Right ventricle myocardium superior (tissue), 1 donor: ENCODE measurements at regions not wholly inside any gene's neighbourhood (a gene's known extent, or its start where the extent isn't known, plus 50 kb on each side); places are given as distances from the start of the nearest gene placed in this dataset.
A peak's percentile ranks its signal among the peaks of the same experiment; 100 is the strongest.

Experiments
- ATAC-seq: fragments of 200-7000 bp; cut with Tn5 transposase; one replicate; pipeline ENCODE4 v1.9.1; 2020; ENCODE audit warnings: mild to moderate bottlenecking; ENCODE audit not compliant: poor library complexity
- DNase-seq: peaks from one replicate; pipeline ENCODE4 v3.0.0-alpha.2; 2020
- intact Hi-C: fragments of 100-400 bp; cut with DNase I; formaldehyde crosslinking; loops from one replicate; pipeline ENCODE4 v1.11.2; 2022
- donor health status: DM: no; HTN: yes; CAD: no; lungs with severe emphysema.

- intact Hi-C loops: no loop called here
- ATAC-seq (no peak), DNase-seq (no peak)
These were observed 85.3 kb downstream of the ARL4A start for GRCh38 chr7:12772768-12773167.

- DNase-seq (no peak), ATAC-seq (no peak)
- intact Hi-C loops: no loop called here
These were observed 89.8 kb downstream of the ARL4A start for GRCh38 chr7:12777257-12777656.

GRCh38 chr7:12779947-12780346 is 92.5 kb downstream of the ARL4A start:
- DNase-seq (no peak), ATAC-seq (no peak)
- intact Hi-C loops: no loop called here

GRCh38 chr7:12783421-12784095 is 96.1 kb downstream of the ARL4A start:
- intact Hi-C loops: no loop called here
- DNase-seq (no peak), ATAC-seq (no peak)

- DNase-seq: no peak
- ATAC-seq: no peak
- intact Hi-C loops: no loop called here
These were observed 98.0 kb downstream of the ARL4A start for GRCh38 chr7:12785473-12785872.

- intact Hi-C loops: no loop called here
- no peak for ATAC-seq
- DNase-seq: no peak
These were observed 99.1 kb downstream of the ARL4A start for GRCh38 chr7:12786494-12786893.

- DNase-seq: no peak
- peak; percentile 49 for ATAC-seq
- intact Hi-C loops: no loop called here
These were observed 100.7 kb downstream of the ARL4A start for GRCh38 chr7:12788171-12788570.

GRCh38 chr7:12788591-12788990 is 101.2 kb downstream of the ARL4A start:
- DNase-seq: no peak
- intact Hi-C loops: no loop called here
- ATAC-seq: no peak

- intact Hi-C loops: no loop called here
- ATAC-seq (no peak), DNase-seq (no peak)
These were observed 107.4 kb downstream of the ARL4A start for GRCh38 chr7:12794722-12795302.

GRCh38 chr7:12796397-12797127 is 109.1 kb downstream of the ARL4A start:
- DNase-seq (no peak), ATAC-seq (no peak)
- intact Hi-C loops: no loop called here

- no peak for ATAC-seq
- DNase-seq: no peak
- intact Hi-C loops: no loop called here
These were observed 113.1 kb downstream of the ARL4A start for GRCh38 chr7:12800486-12800885.

GRCh38 chr7:12801107-12801506 is 113.7 kb downstream of the ARL4A start:
- ATAC-seq: no peak
- no peak for DNase-seq
- intact Hi-C loops: no loop called here

GRCh38 chr7:12802070-12802469 is 114.6 kb downstream of the ARL4A start:
- peak; percentile 41 for ATAC-seq
- intact Hi-C loops: no loop called here
- no peak for DNase-seq

GRCh38 chr7:12803542-12803941 is 116.1 kb downstream of the ARL4A start:
- DNase-seq: no peak
- ATAC-seq: no peak
- intact Hi-C loops: no loop called here

GRCh38 chr7:12805518-12805928 is 118.1 kb downstream of the ARL4A start:
- ATAC-seq (no peak), DNase-seq (no peak)
- intact Hi-C loops: no loop called here

- ATAC-seq: peak; percentile 46
- intact Hi-C loops: no loop called here
- no peak for DNase-seq
These were observed 118.5 kb downstream of the ARL4A start for GRCh38 chr7:12805957-12806356.

- DNase-seq: no peak
- intact Hi-C loops: no loop called here
These were observed 122.0 kb downstream of the ARL4A start for GRCh38 chr7:12809476-12809875.

GRCh38 chr7:12812111-12812510 is 124.7 kb downstream of the ARL4A start:
- intact Hi-C loops: no loop called here
- no peak for DNase-seq
- ATAC-seq: no peak

More at GRCh38 chr7:12809476-12809875, 122.0 kb downstream of the ARL4A start:
- ATAC-seq: no peak

- intact Hi-C loops: no loop called here
- DNase-seq (no peak), ATAC-seq (no peak)
These were observed 126.7 kb downstream of the ARL4A start for GRCh38 chr7:12814107-12814506.

- intact Hi-C loops: no loop called here
- ATAC-seq (no peak), DNase-seq (no peak)
These were observed 127.4 kb downstream of the ARL4A start for GRCh38 chr7:12814828-12815227.
